ENCODE measurements at regions not wholly inside any gene's neighbourhood (a gene's known extent, or its start where the extent isn't known, plus 50 kb on each side); places are given as distances from the start of the nearest gene placed in this dataset.

GRCh38 chr2:34909992-34910705 lies 1311.0 kb upstream of the FAM98A start:
- Histone ChIP-seq H3K9me3 (ENCODE audit: low read depth) (no peaks in the 10 kb centered on the region), H3K4me3 (no peak overlapping the region), H3K27ac (no peak overlapping the region), H3K4me1 (ENCODE audit: low read depth) (no peaks in the 10 kb centered on the region), H3K27me3 (no peaks in the 10 kb centered on the region), H3K36me3 (no peaks in the 10 kb centered on the region)
- no peak for DNase-seq (ENCODE audit: low read depth in 1 of 2, low spot score in 1 of 2)
- TF ChIP-seq CTCF (IDR thresholded peaks at IDR 0.05; ENCODE audit: low read depth, low read length): no peak

GRCh38 chr2:34907812-34908211 lies 1308.7 kb upstream of the FAM98A start:
- TF ChIP-seq CTCF (IDR thresholded peaks at IDR 0.05; ENCODE audit: low read depth, low read length): no peak
- Histone ChIP-seq H3K4me1 (ENCODE audit: low read depth) (no peaks in the 10 kb centered on the region), H3K36me3 (no peaks in the 10 kb centered on the region), H3K9me3 (ENCODE audit: low read depth) (no peaks in the 10 kb centered on the region), H3K4me3 (no peak overlapping the region), H3K27me3 (no peaks in the 10 kb centered on the region), H3K27ac (no peak overlapping the region)
- no peak for DNase-seq (ENCODE audit: low read depth in 1 of 2, low spot score in 1 of 2)

- Histone ChIP-seq H3K36me3 (no peaks in the 10 kb centered on the region), H3K27me3 (no peaks in the 10 kb centered on the region), H3K4me3 (no peak overlapping the region), H3K9me3 (ENCODE audit: low read depth) (no peaks in the 10 kb centered on the region), H3K27ac (no peak overlapping the region), H3K4me1 (ENCODE audit: low read depth) (no peaks in the 10 kb centered on the region)
- TF ChIP-seq CTCF (IDR thresholded peaks at IDR 0.05; ENCODE audit: low read depth, low read length): no peak
- DNase-seq (ENCODE audit: low read depth in 1 of 2, low spot score in 1 of 2): no peak
These were observed 1302.6 kb upstream of the FAM98A start for GRCh38 chr2:34901739-34902138.

GRCh38 chr2:34899079-34899478 lies 1300.0 kb upstream of the FAM98A start:
- no peaks in the 10 kb centered on the region for H3K9me3 ChIP-seq (ENCODE audit: low read depth)
- no peak for TF ChIP-seq CTCF (IDR thresholded peaks at IDR 0.05; ENCODE audit: low read depth, low read length)
- no peaks in the 10 kb centered on the region for H3K27me3 ChIP-seq
- no peak overlapping the region for H3K27ac ChIP-seq
- no peaks in the 10 kb centered on the region for H3K36me3 ChIP-seq
- no peak for DNase-seq (ENCODE audit: low read depth in 1 of 2, low spot score in 1 of 2)
- no peaks in the 10 kb centered on the region for H3K4me1 ChIP-seq (ENCODE audit: low read depth)
- no peak overlapping the region for H3K4me3 ChIP-seq

- no peak for TF ChIP-seq CTCF (IDR thresholded peaks at IDR 0.05; ENCODE audit: low read depth, low read length)
- peaks cover 7% of the 10 kb centered on the region for H3K4me1 ChIP-seq (ENCODE audit: low read depth)
- no peak overlapping the region for H3K27ac ChIP-seq
- no peaks in the 10 kb centered on the region for H3K9me3 ChIP-seq (ENCODE audit: low read depth)
- no peaks in the 10 kb centered on the region for H3K27me3 ChIP-seq
- H3K36me3 ChIP-seq: no peaks in the 10 kb centered on the region
- H3K4me3 ChIP-seq: no peak overlapping the region
- peak in 1 of 2 donors; percentile 25 for DNase-seq (ENCODE audit: low read depth in 1 of 2, low spot score in 1 of 2)
These were observed 1293.7 kb upstream of the FAM98A start for GRCh38 chr2:34892766-34893165.
